ENCODE measurements at regions not wholly inside any gene's neighbourhood (a gene's known extent, or its start where the extent isn't known, plus 50 kb on each side); places are given as distances from the start of the nearest gene placed in this dataset.

GRCh38 chr2:215698566-215698965 lies 262.7 kb upstream of the FN1 start:
- Histone ChIP-seq H4K5ac (ENCODE audit: insufficient read length, low read depth, low read length) (no peak overlapping the region), H3K18ac (ENCODE audit: extremely low read depth, low read length) (no peak overlapping the region), H3K4me3 (ENCODE audit: extremely low read depth in 1 of 4, insufficient read depth in 2 of 4, low read depth in 3 of 4, low read length in 4 of 4) (no peak overlapping the region), H3K79me2 (ENCODE audit: control insufficient read depth in 1 of 2, insufficient read depth in 2 of 2, low read length in 2 of 2) (no peaks in the 10 kb centered on the region), H4K8ac (ENCODE audit: extremely low read depth, insufficient read depth, low read length) (no peak overlapping the region), H3K56ac (replicated peaks; ENCODE audit: insufficient read length, low read depth, low read length) (no peak overlapping the region), H2AFZ (ENCODE audit: low read length) (no peak overlapping the region), H3K23ac (ENCODE audit: insufficient read length) (no peak overlapping the region), H2AK5ac (ENCODE audit: low read depth, low read length) (no peak overlapping the region), H2BK5ac (ENCODE audit: low read depth, low read length) (no peak overlapping the region), H3K14ac (ENCODE audit: insufficient read length) (no peak overlapping the region), H3K36me3 (ENCODE audit: control insufficient read depth in 2 of 4, insufficient read depth in 4 of 4, low read length in 3 of 4) (no peaks in the 10 kb centered on the region), H2BK20ac (ENCODE audit: low read length) (no peak overlapping the region), H3K9me3 (ENCODE audit: insufficient read depth in 2 of 2, low read depth in 1 of 2, low read length in 1 of 2) (no peaks in the 10 kb centered on the region), H2BK15ac (ENCODE audit: low read length) (no peak overlapping the region), H3K23me2 (ENCODE audit: low read depth, low read length) (no peaks in the 10 kb centered on the region), H3K4me1 (replicated peaks in 1 of 4; ENCODE audit: control insufficient read depth in 3 of 4, insufficient read depth in 4 of 4, low read length in 3 of 4) (no peaks in the 10 kb centered on the region), H3K27ac (ENCODE audit: low read depth, low read length) (no peak overlapping the region), H2BK120ac (replicated peaks; ENCODE audit: low read depth, low read length) (no peak overlapping the region), H3K9ac (replicated peaks in 1 of 4; ENCODE audit: extremely low read depth in 1 of 4, low read depth in 3 of 4, low read length in 3 of 4) (no peak overlapping the region), H2BK12ac (ENCODE audit: low read depth, low read length) (no peak overlapping the region), H3K27me3 (replicated peaks in 1 of 4; ENCODE audit: control insufficient read depth in 3 of 4, extremely low read depth in 1 of 4, insufficient read depth in 3 of 4, low read length in 3 of 4) (no peaks in the 10 kb centered on the region), H4K20me1 (replicated peaks in 1 of 2; ENCODE audit: control insufficient read depth in 1 of 2, insufficient read depth in 2 of 2, low read length in 2 of 2) (no peaks in the 10 kb centered on the region), H3K79me1 (ENCODE audit: low read depth, low read length) (no peaks in the 10 kb centered on the region), H4K91ac (replicated peaks; ENCODE audit: insufficient read length, low read length) (no peak overlapping the region), H3K4ac (replicated peaks; ENCODE audit: insufficient read length, low read depth, low read length) (no peak overlapping the region), H3K4me2 (ENCODE audit: insufficient read depth in 1 of 2, low read depth in 2 of 2, low read length in 2 of 2) (no peak overlapping the region)
- WGBS, 2 experiments (ENCODE audit: extremely low coverage in 1 of 2, insufficient coverage in 1 of 2, insufficient read length in 1 of 2, insufficient replicate concordance in 2 of 2, low coverage in 1 of 2, low lambda C conversion rate in 2 of 2, missing lambda C conversion rate in 1 of 2), result 80% methylated on average over 2 of the region's 2 CpGs; no CpG with 5 or more reads in 1 of the 2 experiments
- POLR2A ChIA-PET (ENCODE audit: partially characterized antibody), result no interaction called here
- FAIRE-seq (no peak), DNase-seq (ENCODE audit: low read depth in 1 of 2, low spot score in 2 of 2) (no peak)
- CTCF ChIA-PET (ENCODE audit: partially characterized antibody), result interaction anchor here (0.8 kb wide), 1 partner anchor 244 kb away, joined by 3 read pairs; no protein-coding TSS in a partner anchor
- TF ChIP-seq POU5F1 (IDR thresholded peaks at IDR 0.05; ENCODE audit: low read depth, low read length), result no peak

Measured in H1 (cell line).